Stomach (tissue), 8 donors: ENCODE measurements at regions not wholly inside any gene's neighbourhood (a gene's known extent, or its start where the extent isn't known, plus 50 kb on each side); places are given as distances from the start of the nearest gene placed in this dataset.
"Not testable (repeated sequence)": the region's sequence is repeated elsewhere in the genome, so short reads cannot be mapped to it uniquely, and the experiment has no call there.

ENCODE experiments used
- DNase-seq, 2 donors: peaks; one replicate each; pipeline versions ENCODE4 v3.0.0 to v3.0.0-alpha.2; 2013 to 2019
- H3K27ac ChIP-seq, 5 donors: fragments of 200-600 bp in 4 of 5; sonication (generic) in 4 of 5; one replicate each; pipeline ENCODE4 v1.5.1; 2013 to 2019; ENCODE audit warnings: mild to moderate bottlenecking in 1 of 5, moderate library complexity in 1 of 5
- H3K27me3 ChIP-seq, 3 donors: fragments of 200-600 bp; sonication (generic); one replicate each; pipeline ENCODE4 v1.5.1; 2017 to 2019; ENCODE audit warnings: mixed run types in 1 of 3
- H3K36me3 ChIP-seq, 4 donors: fragments of 200-600 bp; sonication (generic); 1 replicate in 3 of 4; 2 replicates in 1 of 4; pipeline ENCODE4 v1.5.1; 2016 to 2019
- H3K4me1 ChIP-seq, 4 donors: fragments of 200-600 bp; sonication (generic); one replicate each; pipeline ENCODE4 v1.5.1; 2016 to 2019
- H3K4me3 ChIP-seq, 4 donors: fragments of 200-600 bp; sonication (generic) in 3 of 4; one replicate each; pipeline ENCODE4 v1.5.1; 2016 to 2019; ENCODE audit warnings: mild to moderate bottlenecking in 1 of 4
- H3K9me3 ChIP-seq, 4 donors: fragments of 200-600 bp; sonication (generic); one replicate each; pipeline ENCODE4 v1.5.1; 2016 to 2019
- CTCF ChIP-seq, 7 experiments: fragments of 450-650 bp in 4 of 7; fragments of 200-600 bp in 3 of 7; sonication (generic) in 3 of 7; IDR thresholded peaks; one replicate each; pipeline ENCODE4 v1.5.1; 2016 to 2019; ENCODE audit warnings: antibody characterized with exemption in 7 of 7, control low read depth in 2 of 7, mild to moderate bottlenecking in 1 of 7
- EP300 ChIP-seq: sonication (generic); formaldehyde crosslinking; IDR thresholded peaks from one replicate; pipeline ENCODE4 v1.6.1; 2017; ENCODE audit warnings: antibody characterized with exemption
- POLR2A ChIP-seq, 4 donors: fragments of 450-650 bp; IDR thresholded peaks; one replicate each; pipeline ENCODE4 v1.6.1; 2016; ENCODE audit warnings: antibody characterized with exemption in 4 of 4, control low read depth in 2 of 4, mild to moderate bottlenecking in 1 of 4, moderate library complexity in 1 of 4
- POLR2AphosphoS5 ChIP-seq, 3 donors: sonication (generic); formaldehyde crosslinking; IDR thresholded peaks; one replicate each; pipeline ENCODE4 v1.6.1; 2016; ENCODE audit warnings: antibody characterized with exemption in 3 of 3
- WGBS, 5 donors: extraction: QIAGEN DNeasy Blood & Tissue Kit in 3 of 5; methylation state at CpG; one replicate each; pipeline versions ENCODE4 v1.1.5 to v1.1.7; 2013 to 2018; 5-methylcytosine and 5-hydroxymethylcytosine counted together
- intact Hi-C: fragments of 100-400 bp; cut with DNase I; formaldehyde crosslinking; loops from one replicate; pipeline ENCODE4 v1.15.1; 2023; ENCODE audit warnings: low total_unique reads
- donor health status: healthy with polysubstance abuse.
- donor health status: Bipolar disorder and iron deficiency.
- donor health status: healthy.

- intact Hi-C loops, result no loop called here
- Histone ChIP-seq H3K36me3 (no peaks in the 10 kb centered on the region), H3K27me3 (no peaks in the 10 kb centered on the region)
These were observed 517.1 kb downstream of the PRKD1 start for GRCh38 chr14:29410581-29410980.

GRCh38 chr14:29414931-29415330, 512.7 kb downstream of the PRKD1 start:
- intact Hi-C loops, DNase-seq, H3K9me3 ChIP-seq, H3K27ac ChIP-seq, H3K36me3 ChIP-seq, H3K4me1 ChIP-seq, H3K27me3 ChIP-seq, H3K4me3 ChIP-seq: not testable (repeated sequence)
- 62 to 77% (median 68%) methylated on average over 5 of the region's 5 CpGs for WGBS, 5 donors

More at GRCh38 chr14:29410581-29410980, 517.1 kb downstream of the PRKD1 start:
- Histone ChIP-seq H3K4me3 (no peak overlapping the region), H3K9me3 (peaks cover 0 to 43% (median 29%) of the 10 kb centered on the region in 4 donors), H3K27ac (no peak overlapping the region), H3K4me1 (no peaks in the 10 kb centered on the region)
- TF ChIP-seq CTCF (IDR thresholded peaks at IDR 0.05) (no peak), EP300 (no peak), POLR2AphosphoS5 (IDR thresholded peaks at IDR 0.05) (no peak), POLR2A (IDR thresholded peaks at IDR 0.05) (no peak)
- no peak for DNase-seq
- 24 to 38% (median 33%) methylated on average over 2 of the region's 2 CpGs for WGBS, 5 donors

GRCh38 chr14:29419736-29420135, 507.9 kb downstream of the PRKD1 start:
- Histone ChIP-seq H3K4me3 (no peak overlapping the region), H3K9me3 (no peaks in the 10 kb centered on the region), H3K27me3 (no peaks in the 10 kb centered on the region), H3K36me3 (no peaks in the 10 kb centered on the region), H3K27ac (no peak overlapping the region), H3K4me1 (no peaks in the 10 kb centered on the region)
- DNase-seq, result no peak
- TF ChIP-seq CTCF (IDR thresholded peaks at IDR 0.05) (no peak), POLR2AphosphoS5 (IDR thresholded peaks at IDR 0.05) (no peak), POLR2A (IDR thresholded peaks at IDR 0.05) (no peak), EP300 (no peak)
- WGBS, 5 donors, result 49 to 67% (median 61%) methylated on average over 1 of the region's 1 CpG
- intact Hi-C loops, result no loop called here

GRCh38 chr14:29421156-29421728, 506.4 kb downstream of the PRKD1 start:
- Histone ChIP-seq H3K27me3 (no peaks in the 10 kb centered on the region), H3K4me1 (no peaks in the 10 kb centered on the region), H3K36me3 (no peaks in the 10 kb centered on the region), H3K4me3 (no peak overlapping the region), H3K27ac (no peak overlapping the region), H3K9me3 (no peaks in the 10 kb centered on the region)
- no peak for DNase-seq
- intact Hi-C loops, result no loop called here
- no peak for TF ChIP-seq POLR2A (IDR thresholded peaks at IDR 0.05)
- TF ChIP-seq CTCF (IDR thresholded peaks at IDR 0.05), result no peak
- TF ChIP-seq POLR2AphosphoS5 (IDR thresholded peaks at IDR 0.05), result no peak
- TF ChIP-seq EP300, result no peak

- no peak overlapping the region for H3K27ac ChIP-seq
- H3K4me3 ChIP-seq, result no peak overlapping the region
- intact Hi-C loops, result no loop called here
These were observed 501.8 kb downstream of the PRKD1 start for GRCh38 chr14:29425705-29426482.

More at GRCh38 chr14:29425705-29426482, 501.8 kb downstream of the PRKD1 start:
- Histone ChIP-seq H3K4me1 (no peaks in the 10 kb centered on the region), H3K36me3 (no peaks in the 10 kb centered on the region), H3K27me3 (no peaks in the 10 kb centered on the region), H3K9me3 (no peaks in the 10 kb centered on the region)
- 60 to 77% (median 66%) methylated on average over 5 of the region's 5 CpGs for WGBS, 5 donors
- peak in 1 of 2 donors; percentile 2 for DNase-seq
- no peak for TF ChIP-seq EP300
- TF ChIP-seq POLR2AphosphoS5 (IDR thresholded peaks at IDR 0.05), result no peak
- no peak for TF ChIP-seq CTCF (IDR thresholded peaks at IDR 0.05)
- no peak for TF ChIP-seq POLR2A (IDR thresholded peaks at IDR 0.05)
